Forelimb muscle (tissue), 1 donor: ENCODE measurements at regions not wholly inside any gene's neighbourhood (a gene's known extent, or its start where the extent isn't known, plus 50 kb on each side); places are given as distances from the start of the nearest gene placed in this dataset.
"Not testable (repeated sequence)": the region's sequence is repeated elsewhere in the genome, so short reads cannot be mapped to it uniquely, and the experiment has no call there.

Source experiments
- DNase-seq: peaks from one replicate; pipeline ENCODE4 v3.0.0-alpha.2; 2013; ENCODE audit warnings: low read depth

- peak; percentile 29 for DNase-seq
Measured at GRCh38 chr13:73521985-73522524, 463.2 kb downstream of the KLF5 start.

GRCh38 chr13:73521290-73521624 lies 462.5 kb downstream of the KLF5 start:
- DNase-seq = no peak

- DNase-seq = no peak
Measured at GRCh38 chr13:73520566-73521289, 461.9 kb downstream of the KLF5 start.

- DNase-seq = not testable (repeated sequence)
Measured at GRCh38 chr13:73520135-73520534, 461.3 kb downstream of the KLF5 start.

GRCh38 chr13:73519396-73520116 lies 460.8 kb downstream of the KLF5 start:
- DNase-seq = no peak

GRCh38 chr13:73517766-73518165 lies 459.0 kb downstream of the KLF5 start:
- no peak for DNase-seq

- no peak for DNase-seq
Measured at GRCh38 chr13:73516731-73517130, 457.9 kb downstream of the KLF5 start.

- no peak for DNase-seq
Measured at GRCh38 chr13:73514208-73514607, 455.4 kb downstream of the KLF5 start.

GRCh38 chr13:73513751-73514150 lies 454.9 kb downstream of the KLF5 start:
- no peak for DNase-seq

GRCh38 chr13:73508841-73509240 lies 450.0 kb downstream of the KLF5 start:
- no peak for DNase-seq

GRCh38 chr13:73505376-73505890 lies 446.6 kb downstream of the KLF5 start:
- no peak for DNase-seq

- no peak for DNase-seq
Measured at GRCh38 chr13:73499695-73500094, 440.9 kb downstream of the KLF5 start.

GRCh38 chr13:73497430-73497829 lies 438.6 kb downstream of the KLF5 start:
- DNase-seq = no peak

- DNase-seq = no peak
Measured at GRCh38 chr13:73496711-73497110, 437.9 kb downstream of the KLF5 start.

GRCh38 chr13:73492811-73493210 lies 434.0 kb downstream of the KLF5 start:
- DNase-seq = no peak

GRCh38 chr13:73482556-73482955 lies 423.8 kb downstream of the KLF5 start:
- no peak for DNase-seq

- DNase-seq = no peak
Measured at GRCh38 chr13:73481886-73482445, 423.2 kb downstream of the KLF5 start.

- no peak for DNase-seq
Measured at GRCh38 chr13:73480779-73481559, 422.2 kb downstream of the KLF5 start.

GRCh38 chr13:73479856-73480255 lies 421.1 kb downstream of the KLF5 start:
- DNase-seq = no peak

- no peak for DNase-seq
Measured at GRCh38 chr13:73479351-73479750, 420.5 kb downstream of the KLF5 start.

GRCh38 chr13:73477441-73477840 lies 418.6 kb downstream of the KLF5 start:
- no peak for DNase-seq

- no peak for DNase-seq
Measured at GRCh38 chr13:73473016-73473415, 414.2 kb downstream of the KLF5 start.
